ENCODE measurements at regions not wholly inside any gene's neighbourhood (a gene's known extent, or its start where the extent isn't known, plus 50 kb on each side); places are given as distances from the start of the nearest gene placed in this dataset.

- peaks cover 3% of the 10 kb centered on the region for H3K4me1 ChIP-seq
- TF ChIP-seq POLR2A (IDR thresholded peaks at IDR 0.05) (no peak), CTCF (IDR thresholded peaks at IDR 0.05) (no peak)
- no peaks in the 10 kb centered on the region for H3K9me3 ChIP-seq
- no peak overlapping the region for H3K27ac ChIP-seq
- intact Hi-C loops (cut with DNase I; ENCODE audit: low total_unique reads) = no loop called here
- H3K36me3 ChIP-seq (ENCODE audit: low read depth, missing control alignments) = no peaks in the 10 kb centered on the region
- H3K27me3 ChIP-seq = no peaks in the 10 kb centered on the region
- 20 to 36% methylated on average over 3 of the region's 3 CpGs for WGBS, 2 donors
- no peak for DNase-seq
- no peak overlapping the region for H3K4me3 ChIP-seq
Measured at GRCh38 chr10:61612450-61612849, 50.3 kb upstream of the CABCOCO1 start.

GRCh38 chr10:61612009-61612408 lies 50.7 kb upstream of the CABCOCO1 start:
- Histone ChIP-seq H3K36me3 (ENCODE audit: low read depth, missing control alignments) (no peaks in the 10 kb centered on the region), H3K27ac (no peak overlapping the region), H3K4me1 (peaks cover 3% of the 10 kb centered on the region), H3K9me3 (no peaks in the 10 kb centered on the region), H3K27me3 (no peaks in the 10 kb centered on the region), H3K4me3 (no peak overlapping the region)
- DNase-seq = peak; percentile 32
- intact Hi-C loops (cut with DNase I; ENCODE audit: low total_unique reads) = no loop called here
- 17 to 24% methylated on average over 2 of the region's 2 CpGs for WGBS, 2 donors
- TF ChIP-seq POLR2A (IDR thresholded peaks at IDR 0.05) = no peak
- TF ChIP-seq CTCF (IDR thresholded peaks at IDR 0.05) = no peak

- WGBS, 2 donors = 88 to 95% methylated on average over 1 of the region's 1 CpG
- H3K4me1 ChIP-seq = peaks cover 3% of the 10 kb centered on the region
- intact Hi-C loops (cut with DNase I; ENCODE audit: low total_unique reads) = no loop called here
Measured at GRCh38 chr10:61609701-61610100, 53.0 kb upstream of the CABCOCO1 start.

GRCh38 chr10:61608255-61609033 lies 54.3 kb upstream of the CABCOCO1 start:
- Histone ChIP-seq H3K27me3 (no peaks in the 10 kb centered on the region), H3K4me1 (peaks cover 3% of the 10 kb centered on the region), H3K4me3 (no peak overlapping the region), H3K36me3 (ENCODE audit: low read depth, missing control alignments) (no peaks in the 10 kb centered on the region), H3K27ac (no peak overlapping the region), H3K9me3 (no peaks in the 10 kb centered on the region)
- intact Hi-C loops (cut with DNase I; ENCODE audit: low total_unique reads) = no loop called here
- TF ChIP-seq CTCF (IDR thresholded peaks at IDR 0.05) = no peak
- no peak for TF ChIP-seq POLR2A (IDR thresholded peaks at IDR 0.05)
- 83 to 87% methylated on average over 8 of the region's 8 CpGs for WGBS, 2 donors
- DNase-seq = no peak

More at GRCh38 chr10:61609701-61610100, 53.0 kb upstream of the CABCOCO1 start:
- H3K4me3 ChIP-seq = no peak overlapping the region
- DNase-seq = no peak
- no peaks in the 10 kb centered on the region for H3K9me3 ChIP-seq
- H3K27me3 ChIP-seq = no peaks in the 10 kb centered on the region
- TF ChIP-seq CTCF (IDR thresholded peaks at IDR 0.05) (no peak), POLR2A (IDR thresholded peaks at IDR 0.05) (no peak)
- H3K27ac ChIP-seq = no peak overlapping the region
- H3K36me3 ChIP-seq (ENCODE audit: low read depth, missing control alignments) = no peaks in the 10 kb centered on the region

All from testis (tissue), 2 donors.